SU-DHL-6 (cell line): ENCODE measurements at regions not wholly inside any gene's neighbourhood (a gene's known extent, or its start where the extent isn't known, plus 50 kb on each side); places are given as distances from the start of the nearest gene placed in this dataset.

Source experiments
- EZH2phosphoT487 ChIP-seq: fragments of 200-600 bp; sonication (generic), shearing (Covaris generic); conservative IDR thresholded peaks from 2 replicates; pipeline ENCODE4 v1.6.1; 2018; ENCODE audit warnings: mild to moderate bottlenecking, antibody characterized with exemption, low read length, moderate library complexity, mixed read lengths
- TF ChIP-seq, protein P1 (sequence below): fragments of 200-600 bp; sonication (generic); IDR thresholded peaks from one replicate; pipeline ENCODE4 v1.5.1; 2017; ENCODE audit warnings: antibody characterized with exemption, mild to moderate bottlenecking, low read length, moderate library complexity; ENCODE audit not compliant: insufficient read depth, poor library complexity, severe bottlenecking

DNA sequence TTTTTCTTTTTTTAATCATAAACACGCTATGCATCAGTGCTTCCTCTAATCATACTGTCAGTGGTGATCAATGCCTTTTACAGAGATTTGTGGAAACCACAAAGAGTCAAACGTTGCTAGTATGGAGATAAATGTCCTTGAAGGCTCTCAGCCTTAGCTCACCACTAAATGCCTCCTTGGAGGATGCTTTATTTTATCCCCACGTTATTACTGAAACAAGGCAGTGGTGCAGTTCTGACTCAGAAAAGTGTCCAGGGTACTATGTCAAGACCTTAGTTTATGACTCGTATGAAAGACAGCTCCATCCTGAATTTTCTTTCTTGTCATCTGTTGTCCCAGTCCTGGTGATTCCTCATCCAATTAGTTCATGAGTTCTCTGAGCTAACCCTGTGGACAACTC is 1146.7 kb downstream of the IGSF11 start:
- TF ChIP-seq, protein P1, sequence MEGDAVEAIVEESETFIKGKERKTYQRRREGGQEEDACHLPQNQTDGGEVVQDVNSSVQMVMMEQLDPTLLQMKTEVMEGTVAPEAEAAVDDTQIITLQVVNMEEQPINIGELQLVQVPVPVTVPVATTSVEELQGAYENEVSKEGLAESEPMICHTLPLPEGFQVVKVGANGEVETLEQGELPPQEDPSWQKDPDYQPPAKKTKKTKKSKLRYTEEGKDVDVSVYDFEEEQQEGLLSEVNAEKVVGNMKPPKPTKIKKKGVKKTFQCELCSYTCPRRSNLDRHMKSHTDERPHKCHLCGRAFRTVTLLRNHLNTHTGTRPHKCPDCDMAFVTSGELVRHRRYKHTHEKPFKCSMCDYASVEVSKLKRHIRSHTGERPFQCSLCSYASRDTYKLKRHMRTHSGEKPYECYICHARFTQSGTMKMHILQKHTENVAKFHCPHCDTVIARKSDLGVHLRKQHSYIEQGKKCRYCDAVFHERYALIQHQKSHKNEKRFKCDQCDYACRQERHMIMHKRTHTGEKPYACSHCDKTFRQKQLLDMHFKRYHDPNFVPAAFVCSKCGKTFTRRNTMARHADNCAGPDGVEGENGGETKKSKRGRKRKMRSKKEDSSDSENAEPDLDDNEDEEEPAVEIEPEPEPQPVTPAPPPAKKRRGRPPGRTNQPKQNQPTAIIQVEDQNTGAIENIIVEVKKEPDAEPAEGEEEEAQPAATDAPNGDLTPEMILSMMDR, result no peak
- TF ChIP-seq EZH2phosphoT487, result no peak
